KOPT-K1 (cell line): ENCODE measurements at regions not wholly inside any gene's neighbourhood (a gene's known extent, or its start where the extent isn't known, plus 50 kb on each side); places are given as distances from the start of the nearest gene placed in this dataset.

Source experiments
- H3K27ac ChIP-seq: fragments of 200-600 bp; sonication (generic); 2 replicates; pipeline ENCODE4 v1.5.1; 2016; ENCODE audit warnings: antibody characterized with exemption, mild to moderate bottlenecking, low read depth, low read length; ENCODE audit not compliant: poor library complexity, severe bottlenecking
- H3K36me3 ChIP-seq: fragments of 200-600 bp; sonication (generic); 2 replicates; pipeline ENCODE4 v1.5.1; 2017; ENCODE audit warnings: antibody characterized with exemption, mild to moderate bottlenecking, low read length, moderate library complexity; ENCODE audit not compliant: insufficient read depth
- H3K9me3 ChIP-seq: fragments of 200-600 bp; sonication (generic); 2 replicates; pipeline ENCODE4 v1.5.1; 2017; ENCODE audit warnings: antibody characterized with exemption, low read length, mild to moderate bottlenecking; ENCODE audit not compliant: insufficient read depth, poor library complexity, severe bottlenecking

- Histone ChIP-seq H3K27ac (no peak overlapping the region), H3K36me3 (no peaks in the 10 kb centered on the region), H3K9me3 (no peaks in the 10 kb centered on the region)
These were observed 220.1 kb upstream of the NCKAP5 start for GRCh38 chr2:133788386-133788785.

- Histone ChIP-seq H3K36me3 (no peaks in the 10 kb centered on the region), H3K9me3 (no peaks in the 10 kb centered on the region), H3K27ac (no peak overlapping the region)
These were observed 221.5 kb upstream of the NCKAP5 start for GRCh38 chr2:133789743-133790142.

GRCh38 chr2:133790711-133791110 lies 222.4 kb upstream of the NCKAP5 start:
- Histone ChIP-seq H3K27ac (no peak overlapping the region), H3K9me3 (no peaks in the 10 kb centered on the region), H3K36me3 (no peaks in the 10 kb centered on the region)

GRCh38 chr2:133791191-133791590 lies 222.9 kb upstream of the NCKAP5 start:
- Histone ChIP-seq H3K27ac (no peak overlapping the region), H3K36me3 (no peaks in the 10 kb centered on the region), H3K9me3 (no peaks in the 10 kb centered on the region)

- H3K36me3 ChIP-seq = no peaks in the 10 kb centered on the region
- H3K9me3 ChIP-seq = no peaks in the 10 kb centered on the region
- no peak overlapping the region for H3K27ac ChIP-seq
These were observed 224.0 kb upstream of the NCKAP5 start for GRCh38 chr2:133792223-133792622.

- Histone ChIP-seq H3K36me3 (no peaks in the 10 kb centered on the region), H3K27ac (no peak overlapping the region), H3K9me3 (no peaks in the 10 kb centered on the region)
These were observed 225.9 kb upstream of the NCKAP5 start for GRCh38 chr2:133794114-133794513.

GRCh38 chr2:133801946-133802345 lies 233.7 kb upstream of the NCKAP5 start:
- no peaks in the 10 kb centered on the region for H3K9me3 ChIP-seq
- no peaks in the 10 kb centered on the region for H3K36me3 ChIP-seq
- H3K27ac ChIP-seq = no peak overlapping the region

- Histone ChIP-seq H3K36me3 (no peaks in the 10 kb centered on the region), H3K27ac (no peak overlapping the region), H3K9me3 (no peaks in the 10 kb centered on the region)
These were observed 234.3 kb upstream of the NCKAP5 start for GRCh38 chr2:133802409-133803039.

GRCh38 chr2:133806564-133806963 lies 238.3 kb upstream of the NCKAP5 start:
- Histone ChIP-seq H3K36me3 (no peaks in the 10 kb centered on the region), H3K9me3 (no peaks in the 10 kb centered on the region), H3K27ac (no peak overlapping the region)

- no peaks in the 10 kb centered on the region for H3K9me3 ChIP-seq
These were observed 241.2 kb upstream of the NCKAP5 start for GRCh38 chr2:133809485-133809884.

GRCh38 chr2:133810559-133810958 lies 242.3 kb upstream of the NCKAP5 start:
- no peaks in the 10 kb centered on the region for H3K36me3 ChIP-seq
- no peak overlapping the region for H3K27ac ChIP-seq
- no peaks in the 10 kb centered on the region for H3K9me3 ChIP-seq

More at GRCh38 chr2:133809485-133809884, 241.2 kb upstream of the NCKAP5 start:
- Histone ChIP-seq H3K27ac (no peak overlapping the region), H3K36me3 (no peaks in the 10 kb centered on the region)

- no peaks in the 10 kb centered on the region for H3K9me3 ChIP-seq
- H3K27ac ChIP-seq = no peak overlapping the region
These were observed 243.3 kb upstream of the NCKAP5 start for GRCh38 chr2:133811409-133812125.

GRCh38 chr2:133812826-133813617 lies 244.8 kb upstream of the NCKAP5 start:
- Histone ChIP-seq H3K27ac (no peak overlapping the region), H3K9me3 (no peaks in the 10 kb centered on the region), H3K36me3 (no peaks in the 10 kb centered on the region)

More at GRCh38 chr2:133811409-133812125, 243.3 kb upstream of the NCKAP5 start:
- no peaks in the 10 kb centered on the region for H3K36me3 ChIP-seq

- Histone ChIP-seq H3K36me3 (no peaks in the 10 kb centered on the region), H3K9me3 (no peaks in the 10 kb centered on the region)
These were observed 246.6 kb upstream of the NCKAP5 start for GRCh38 chr2:133814890-133815289.

GRCh38 chr2:133816037-133816436 lies 247.8 kb upstream of the NCKAP5 start:
- Histone ChIP-seq H3K36me3 (no peaks in the 10 kb centered on the region), H3K27ac (no peak overlapping the region), H3K9me3 (no peaks in the 10 kb centered on the region)

More at GRCh38 chr2:133814890-133815289, 246.6 kb upstream of the NCKAP5 start:
- no peak overlapping the region for H3K27ac ChIP-seq
